HCT116 (cell line): ENCODE measurements at regions not wholly inside any gene's neighbourhood (a gene's known extent, or its start where the extent isn't known, plus 50 kb on each side); places are given as distances from the start of the nearest gene placed in this dataset.
A peak's percentile ranks its signal among the peaks of the same experiment; 100 is the strongest.

Source experiments
- ATAC-seq: fragments of 200-7000 bp; cut with Tn5 transposase; 2 replicates; pipeline ENCODE4 v1.9.1; 2020; ENCODE audit warnings: mild to moderate bottlenecking, moderate library complexity
- BruUV-seq: library from RNA; stranded (reverse); fragments of 400-500 nt; replicated peaks from 2 replicates; lab custom pipeline; 2021; lab: Mats Ljungman, UMichigan
- CTCF ChIA-PET: fragments of 300-600 bp; sonication (Branson Sonifier 250); formaldehyde crosslinking; loops from one replicate; lab custom pipeline; 2021; ENCODE audit warnings: antibody characterized with exemption; lab: Charles Lee
- POLR2A ChIA-PET: fragments of 300-600, 350-600 bp; sonication (Branson Sonifier 250); formaldehyde crosslinking; loops from one replicate; lab custom pipeline; 2021; ENCODE audit warnings: antibody characterized with exemption; lab: Charles Lee
- RAD21 ChIA-PET, 2 experiments: fragments of 300-600 bp; sonication (Branson Sonifier 250); formaldehyde crosslinking; loops; one replicate each; lab custom pipeline; 2023; ENCODE audit warnings: low total read pairs in 2 of 2; ENCODE audit not compliant: uncharacterized antibody in 2 of 2, unreplicated experiment in 2 of 2, low non-redundant PET in 1 of 2; lab: Charles Lee
- DNase-seq: peaks from one replicate; pipeline ENCODE4 v3.0.0-alpha.2; 2010; ENCODE audit warnings: low read depth, low spot score
- H2AFZ ChIP-seq: fragments of 200-600 bp; shearing (Covaris generic), sonication (generic); 2 replicates; pipeline ENCODE4 v1.6.1; 2017; ENCODE audit warnings: low read depth, mixed run types, mixed read lengths, antibody characterized with exemption, low read length; ENCODE audit not compliant: poor library complexity, severe bottlenecking
- H3K27ac ChIP-seq: 2 replicates; pipeline ENCODE4 v1.5.1; 2012; ENCODE audit warnings: low read depth, low read length
- H3K27me3 ChIP-seq: fragments of 200-600 bp; sonication (generic); 2 replicates; pipeline ENCODE4 v1.6.1; 2016; ENCODE audit warnings: mixed run types, low read length, mixed read lengths; ENCODE audit not compliant: insufficient read depth
- H3K36me3 ChIP-seq, 2 experiments: fragments of 200-500 bp in 1 of 2; fragments of 200-600 bp in 1 of 2; sonication (Bioruptor generic) in 1 of 2; sonication (generic) in 1 of 2; 2 replicates each; pipeline versions ENCODE4 v1.5.1 to v1.6.1; 2014 to 2016; ENCODE audit warnings: low read length in 2 of 2, inconsistent platforms in 1 of 2, mixed read lengths in 1 of 2, mixed run types in 1 of 2; ENCODE audit not compliant: insufficient read depth in 2 of 2, control insufficient read depth in 1 of 2
- H3K4me1 ChIP-seq, 2 experiments: fragments of 200-600 bp in 1 of 2; sonication (generic) in 1 of 2; 2 replicates each; pipeline versions ENCODE4 v1.5.1 to v1.6.1; 2012 to 2017; ENCODE audit warnings: low read length in 2 of 2, inconsistent platforms in 1 of 2, mild to moderate bottlenecking in 1 of 2, mixed read lengths in 1 of 2, mixed run types in 1 of 2, moderate library complexity in 1 of 2; ENCODE audit not compliant: insufficient read depth in 2 of 2, control insufficient read depth in 1 of 2
- H3K4me2 ChIP-seq: fragments of 200-600 bp; sonication (generic); 2 replicates; pipeline ENCODE4 v1.6.1; 2017; ENCODE audit warnings: mixed run types, low read length, mixed read lengths
- H3K4me3 ChIP-seq, 2 experiments: fragments of 200-600 bp in 1 of 2; sonication (generic) in 1 of 2; replicated peaks in 1 of 2; 2 replicates each; pipeline ENCODE4 v1.5.1; 2011 to 2016; ENCODE audit warnings: low read length in 2 of 2, control low read depth in 1 of 2, low read depth in 1 of 2, mild to moderate bottlenecking in 1 of 2, mixed read lengths in 1 of 2, mixed run types in 1 of 2
- H3K79me2 ChIP-seq: fragments of 200-600 bp; sonication (generic); 2 replicates; pipeline ENCODE4 v1.6.1; 2017; ENCODE audit warnings: mild to moderate bottlenecking, mixed run types, low read length, moderate library complexity, mixed read lengths; ENCODE audit not compliant: insufficient read depth
- H3K9ac ChIP-seq: fragments of 200-600 bp; sonication (generic); 2 replicates; pipeline ENCODE4 v1.6.1; 2016; ENCODE audit warnings: low read length, mixed read lengths
- H3K9me2 ChIP-seq: fragments of 200-600 bp; sonication (generic), shearing (Covaris generic); 2 replicates; pipeline ENCODE4 v1.6.1; 2017; ENCODE audit warnings: mixed run types, mild to moderate bottlenecking, moderate library complexity; ENCODE audit not compliant: insufficient read depth
- H3K9me3 ChIP-seq, 2 experiments: fragments of 200-500 bp in 1 of 2; fragments of 200-600 bp in 1 of 2; sonication (Bioruptor generic) in 1 of 2; sonication (generic) in 1 of 2; 2 replicates each; pipeline ENCODE4 v1.6.1; 2014 to 2017; ENCODE audit warnings: low read length in 2 of 2, mixed read lengths in 2 of 2, inconsistent platforms in 1 of 2, low read depth in 1 of 2, mild to moderate bottlenecking in 1 of 2, mixed run types in 1 of 2, moderate library complexity in 1 of 2; ENCODE audit not compliant: control insufficient read depth in 1 of 2, insufficient read depth in 1 of 2
- H4K20me1 ChIP-seq: fragments of 200-600 bp; sonication (generic), shearing (Covaris generic); 2 replicates; pipeline ENCODE4 v1.6.1; 2017; ENCODE audit warnings: mixed run types, mild to moderate bottlenecking, moderate library complexity; ENCODE audit not compliant: insufficient read depth
- ATF3 ChIP-seq: IDR thresholded peaks from 2 replicates; pipeline ENCODE4 v1.6.1; 2012
- CTCF ChIP-seq, 3 experiments: fragments of 200-600 bp in 1 of 3; sonication (generic) in 1 of 3; IDR thresholded peaks in 2 of 3; conservative IDR thresholded peaks in 1 of 3; 2 replicates each; pipeline ENCODE4 v1.5.1; 2012 to 2017; ENCODE audit warnings: low read depth in 2 of 3, low read length in 2 of 3, antibody characterized with exemption in 1 of 3, borderline replicate concordance in 1 of 3, control low read depth in 1 of 3, mild to moderate bottlenecking in 1 of 3, mixed read lengths in 1 of 3, mixed run types in 1 of 3, moderate library complexity in 1 of 3; ENCODE audit not compliant: insufficient read depth in 1 of 3
- FOSL1 ChIP-seq: IDR thresholded peaks from 2 replicates; pipeline ENCODE4 v1.6.1; 2012; ENCODE audit warnings: low read depth
- JUND ChIP-seq: IDR thresholded peaks from 2 replicates; pipeline ENCODE4 v1.6.1; 2012
- POLR2AphosphoS5 ChIP-seq: IDR thresholded peaks from 2 replicates; pipeline ENCODE4 v1.6.1; 2011; ENCODE audit warnings: mild to moderate bottlenecking, low read depth, low read length, moderate library complexity
- RAD21 ChIP-seq: IDR thresholded peaks from 2 replicates; pipeline ENCODE4 v1.6.1; 2012; ENCODE audit warnings: low read depth, mild to moderate bottlenecking
- ZNF274 ChIP-seq: fragments of 200-500 bp; sonication (Bioruptor generic); IDR thresholded peaks from 2 replicates; pipeline ENCODE4 v1.6.1; 2014; ENCODE audit warnings: mild to moderate bottlenecking, low read depth, low read length, inconsistent platforms
- intact Hi-C: fragments of 100-400 bp; cut with micrococcal nuclease; formaldehyde crosslinking; loops from 2 replicates; pipeline ENCODE4 v1.10.0; 2022

GRCh38 chr5:143680672-143681259 is 131.2 kb upstream of the HMHB1 start:
- RAD21 ChIA-PET = no interaction called here
- Histone ChIP-seq H3K27me3 (no peaks in the 10 kb centered on the region), H3K79me2 (no peaks in the 10 kb centered on the region), H3K4me2 (no peak overlapping the region), H3K9me2 (no peaks in the 10 kb centered on the region), H3K9me3 (no peaks in the 10 kb centered on the region)
- DNase-seq (no peak), ATAC-seq (no peak)
- POLR2A ChIA-PET = no interaction called here
- intact Hi-C loops = loop anchor here (10.0 kb wide), 2 partner anchors 576 to 666 kb away; no protein-coding TSS in a partner anchor
- TF ChIP-seq CTCF (IDR thresholded peaks at IDR 0.05 in 2 of 3, conservative IDR thresholded peaks at IDR 0.05 in 1 of 3; ENCODE audit: borderline replicate concordance in 1 of 3, insufficient read depth in 1 of 3, low read depth in 2 of 3, low read length in 2 of 3) (no peak), FOSL1 (no peak), ATF3 (no peak), POLR2AphosphoS5 (no peak), RAD21 (no peak), ZNF274 (no peak)
- TF ChIP-seq, all 23 proteins: peak for 0
- BruUV-seq = no TSS peak
- Histone ChIP-seq H3K36me3 (no peaks in the 10 kb centered on the region), H3K9ac (no peak overlapping the region), H2AFZ (no peak overlapping the region), H3K4me1 (peaks cover 0 to 5% of the 10 kb centered on the region in 2 experiments; a peak in 1 of 4 replicates), H3K4me3 (no peak overlapping the region), H3K27ac (no peak overlapping the region), H4K20me1 (no peaks in the 10 kb centered on the region)
- CTCF ChIA-PET = no interaction called here

- RAD21 ChIA-PET = no interaction called here
- ATAC-seq (no peak), DNase-seq (no peak)
- H3K36me3 ChIP-seq = no peaks in the 10 kb centered on the region
- no peaks in the 10 kb centered on the region for H3K27me3 ChIP-seq
- BruUV-seq = no TSS peak
- no peak overlapping the region for H3K4me3 ChIP-seq
- H3K9me2 ChIP-seq = no peaks in the 10 kb centered on the region
- no peaks in the 10 kb centered on the region for H3K79me2 ChIP-seq
- POLR2A ChIA-PET = no interaction called here
- TF ChIP-seq FOSL1 = 0 out of 2 replicates have a peak, but pooled peaks have one; percentile 25
- no peak for TF ChIP-seq JUND
- H3K4me1 ChIP-seq = peaks cover 0 to 5% of the 10 kb centered on the region in 2 experiments; a peak in 1 of 4 replicates
- H4K20me1 ChIP-seq = no peaks in the 10 kb centered on the region
- no peak overlapping the region for H3K27ac ChIP-seq
- no peak overlapping the region for H2AFZ ChIP-seq
- no peaks in the 10 kb centered on the region for H3K9me3 ChIP-seq
- intact Hi-C loops = loop anchor here (10.0 kb wide), 2 partner anchors 575 to 665 kb away; no protein-coding TSS in a partner anchor
- H3K9ac ChIP-seq = no peak overlapping the region
- no peak overlapping the region for H3K4me2 ChIP-seq
- CTCF ChIA-PET = no interaction called here
These were observed 132.2 kb upstream of the HMHB1 start for GRCh38 chr5:143679777-143680176.
